ENCODE measurements at regions not wholly inside any gene's neighbourhood (a gene's known extent, or its start where the extent isn't known, plus 50 kb on each side); places are given as distances from the start of the nearest gene placed in this dataset.
"Not testable (repeated sequence)": the region's sequence is repeated elsewhere in the genome, so short reads cannot be mapped to it uniquely, and the experiment has no call there.

GRCh38 chrX:113212052-113212451 lies 371.4 kb upstream of the AMOT start:
- ATAC-seq (ENCODE audit: low read depth) (no peak), DNase-seq (no peak)
- H3K27me3 Mint-ChIP-seq: no peaks in the 10 kb centered on the region
- intact Hi-C loops (cut with micrococcal nuclease): no loop called here
- ChIA-PET CTCF (no interaction called here), POLR2A (no interaction called here)
- H3K36me3 Mint-ChIP-seq (ENCODE audit: low read depth): no peaks in the 10 kb centered on the region
- TF ChIP-seq CTCF (IDR thresholded peaks at IDR 0.05): no peak
- no peak overlapping the region for H3K4me3 Mint-ChIP-seq
- H3K9me3 Mint-ChIP-seq: peaks cover 3% of the 10 kb centered on the region
- H3K4me1 Mint-ChIP-seq: no peaks in the 10 kb centered on the region
- no peak overlapping the region for H3K27ac Mint-ChIP-seq

- H3K27ac Mint-ChIP-seq: no peak overlapping the region
- H3K9me3 Mint-ChIP-seq: peaks cover 2% of the 10 kb centered on the region
- H3K4me3 Mint-ChIP-seq: no peak overlapping the region
- no peaks in the 10 kb centered on the region for H3K4me1 Mint-ChIP-seq
- POLR2A ChIA-PET: no interaction called here
- intact Hi-C loops (cut with micrococcal nuclease): no loop called here
- H3K36me3 Mint-ChIP-seq (ENCODE audit: low read depth): no peaks in the 10 kb centered on the region
- ATAC-seq (ENCODE audit: low read depth) (no peak), DNase-seq (no peak)
- TF ChIP-seq CTCF (IDR thresholded peaks at IDR 0.05): no peak
- no peaks in the 10 kb centered on the region for H3K27me3 Mint-ChIP-seq
- CTCF ChIA-PET: no interaction called here
Measured at GRCh38 chrX:113202601-113203000, 362.0 kb upstream of the AMOT start.

GRCh38 chrX:113195949-113196348 lies 355.3 kb upstream of the AMOT start:
- Mint-ChIP-seq H3K9me3 (peaks cover 2% of the 10 kb centered on the region), H3K27me3 (no peaks in the 10 kb centered on the region), H3K27ac (no peak overlapping the region), H3K4me1 (no peaks in the 10 kb centered on the region), H3K4me3 (no peak overlapping the region), H3K36me3 (ENCODE audit: low read depth) (no peaks in the 10 kb centered on the region)
- intact Hi-C loops (cut with micrococcal nuclease): no loop called here
- POLR2A ChIA-PET: no interaction called here
- ATAC-seq (ENCODE audit: low read depth) (no peak), DNase-seq (no peak)
- TF ChIP-seq CTCF (IDR thresholded peaks at IDR 0.05): no peak
- CTCF ChIA-PET: no interaction called here

DNA sequence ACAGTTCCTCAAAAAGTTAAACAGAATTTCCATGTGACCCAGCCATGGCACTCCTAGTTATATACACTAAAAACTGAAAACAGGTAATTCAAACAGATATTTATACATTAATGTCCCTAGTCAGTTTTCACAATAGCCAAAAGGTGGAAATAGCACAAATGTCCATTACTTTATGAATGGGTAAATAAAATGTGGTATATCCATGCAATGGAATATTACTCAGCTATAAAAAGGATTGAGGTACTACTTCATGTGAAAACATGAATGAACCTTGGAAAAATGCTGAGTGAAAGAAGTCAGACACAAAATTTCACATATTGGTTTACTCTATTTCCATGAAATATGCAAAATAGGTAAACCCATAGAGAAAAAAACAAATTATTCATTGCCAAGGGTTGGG lies 351.8 kb upstream of the AMOT start:
- Mint-ChIP-seq H3K9me3 (no peaks in the 10 kb centered on the region), H3K36me3 (ENCODE audit: low read depth) (no peaks in the 10 kb centered on the region), H3K27me3 (no peaks in the 10 kb centered on the region), H3K4me1 (no peaks in the 10 kb centered on the region), H3K27ac (no peak overlapping the region), H3K4me3 (no peak overlapping the region)
- TF ChIP-seq CTCF (IDR thresholded peaks at IDR 0.05): no peak
- POLR2A ChIA-PET: no interaction called here
- CTCF ChIA-PET: no interaction called here
- no peak for ATAC-seq (ENCODE audit: low read depth)
- intact Hi-C loops (cut with micrococcal nuclease): no loop called here
- DNase-seq: no peak

DNA sequence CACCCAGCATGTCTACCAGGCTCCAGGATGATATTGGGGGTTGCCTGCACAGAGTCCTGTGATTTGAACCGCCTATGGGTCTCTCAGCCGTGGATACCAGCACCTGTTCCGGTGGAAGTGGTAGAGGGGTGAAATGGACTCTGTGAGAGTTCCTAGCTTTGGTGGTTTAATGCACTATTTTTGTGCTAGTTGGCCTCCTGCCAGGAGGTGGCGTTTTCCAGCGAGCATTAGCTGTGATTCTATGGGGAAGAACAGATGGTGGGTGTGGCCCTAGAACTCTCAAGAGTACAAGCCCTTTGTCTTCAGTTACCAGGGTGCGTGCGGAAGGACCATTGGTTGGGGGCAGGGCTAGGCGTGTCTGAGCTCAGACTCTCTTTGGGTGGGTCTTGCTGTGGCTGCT lies 316.9 kb upstream of the AMOT start:
- Mint-ChIP-seq H3K27ac (no peak overlapping the region), H3K4me3 (no peak overlapping the region), H3K9me3 (peaks cover 3% of the 10 kb centered on the region), H3K27me3 (no peaks in the 10 kb centered on the region), H3K4me1 (no peaks in the 10 kb centered on the region), H3K36me3 (ENCODE audit: low read depth) (no peaks in the 10 kb centered on the region)
- no peak for TF ChIP-seq CTCF (IDR thresholded peaks at IDR 0.05)
- CTCF ChIA-PET: interaction anchor here (0.6 kb wide), 1 partner anchor 918 kb away, joined by 5 read pairs; no protein-coding TSS in a partner anchor
- no peak for DNase-seq
- no peak for ATAC-seq (ENCODE audit: low read depth)
- intact Hi-C loops (cut with micrococcal nuclease): no loop called here
- POLR2A ChIA-PET: no interaction called here

- H3K36me3 Mint-ChIP-seq (ENCODE audit: low read depth); POLR2A ChIA-PET; intact Hi-C loops (cut with micrococcal nuclease); H3K4me3 Mint-ChIP-seq; H3K27me3 Mint-ChIP-seq; ATAC-seq (ENCODE audit: low read depth); CTCF ChIA-PET; H3K9me3 Mint-ChIP-seq; DNase-seq; H3K27ac Mint-ChIP-seq; H3K4me1 Mint-ChIP-seq: not testable (repeated sequence)
Measured at GRCh38 chrX:113154315-113154714, 313.7 kb upstream of the AMOT start.
